ENCODE measurements at regions not wholly inside any gene's neighbourhood (a gene's known extent, or its start where the extent isn't known, plus 50 kb on each side); places are given as distances from the start of the nearest gene placed in this dataset.

- TF ChIP-seq CTCF (IDR thresholded peaks at IDR 0.05) (no peak), NR2C2 (CRISPR knock-in tag; IDR thresholded peaks at IDR 0.05) (no peak), JUN (CRISPR knock-in tag; IDR thresholded peaks at IDR 0.05) (no peak), FOXJ3 (CRISPR knock-in tag; IDR thresholded peaks at IDR 0.05; ENCODE audit: borderline replicate concordance) (no peak), FOXK1 (CRISPR knock-in tag; IDR thresholded peaks at IDR 0.05) (no peak), ZNF263 (CRISPR knock-in tag; IDR thresholded peaks at IDR 0.05; ENCODE audit: low read depth) (no peak)
Measured at GRCh38 chr14:103191844-103192243, 68.6 kb downstream of the TNFAIP2 start.

Measured in WTC11 (cell line).